ENCODE measurements at regions not wholly inside any gene's neighbourhood (a gene's known extent, or its start where the extent isn't known, plus 50 kb on each side); places are given as distances from the start of the nearest gene placed in this dataset.

DNA sequence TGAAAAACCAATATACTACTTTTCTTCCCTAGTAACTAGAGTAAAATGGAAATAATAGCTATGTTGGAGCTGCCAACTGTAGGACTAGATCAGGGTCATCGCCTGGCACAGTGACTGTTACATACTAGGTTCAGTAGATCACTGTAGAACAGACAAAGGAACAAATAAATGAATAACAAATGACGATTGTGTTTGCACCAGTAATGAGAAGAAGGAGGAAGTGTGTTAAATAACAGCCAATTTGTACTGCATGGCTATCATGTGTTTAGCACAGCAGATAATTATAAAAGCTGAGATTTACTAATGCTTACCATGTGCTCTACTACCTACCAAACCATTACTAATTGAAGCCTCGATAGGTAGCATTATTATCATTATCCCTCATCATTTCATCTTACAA, 85.3 kb upstream of the FXR1 start:
- H3K27ac ChIP-seq (ENCODE audit: insufficient read depth, low read depth, low read length) = no peak overlapping the region
- H3K4me3 ChIP-seq (replicated peaks in 1 of 3; ENCODE audit: insufficient read depth in 1 of 3, low read depth in 1 of 3, low read length in 3 of 3) = no peak overlapping the region
- no peaks in the 10 kb centered on the region for H4K20me1 ChIP-seq (replicated peaks; ENCODE audit: control insufficient read depth, extremely low read depth, insufficient read depth, low read length)
- no peaks in the 10 kb centered on the region for H3K27me3 ChIP-seq (ENCODE audit: control insufficient read depth in 2 of 2, insufficient read depth in 2 of 2, low read length in 2 of 2)
- no peak overlapping the region for H3K4me2 ChIP-seq (ENCODE audit: insufficient read depth, low read length)
- TF ChIP-seq GATA2 (IDR thresholded peaks at IDR 0.05; ENCODE audit: insufficient read depth, insufficient read length, low read depth, low read length) = no peak
- no peak for TF ChIP-seq FOS (IDR thresholded peaks at IDR 0.05; ENCODE audit: borderline replicate concordance, insufficient read depth, low read length)
- TF ChIP-seq, protein P1, sequence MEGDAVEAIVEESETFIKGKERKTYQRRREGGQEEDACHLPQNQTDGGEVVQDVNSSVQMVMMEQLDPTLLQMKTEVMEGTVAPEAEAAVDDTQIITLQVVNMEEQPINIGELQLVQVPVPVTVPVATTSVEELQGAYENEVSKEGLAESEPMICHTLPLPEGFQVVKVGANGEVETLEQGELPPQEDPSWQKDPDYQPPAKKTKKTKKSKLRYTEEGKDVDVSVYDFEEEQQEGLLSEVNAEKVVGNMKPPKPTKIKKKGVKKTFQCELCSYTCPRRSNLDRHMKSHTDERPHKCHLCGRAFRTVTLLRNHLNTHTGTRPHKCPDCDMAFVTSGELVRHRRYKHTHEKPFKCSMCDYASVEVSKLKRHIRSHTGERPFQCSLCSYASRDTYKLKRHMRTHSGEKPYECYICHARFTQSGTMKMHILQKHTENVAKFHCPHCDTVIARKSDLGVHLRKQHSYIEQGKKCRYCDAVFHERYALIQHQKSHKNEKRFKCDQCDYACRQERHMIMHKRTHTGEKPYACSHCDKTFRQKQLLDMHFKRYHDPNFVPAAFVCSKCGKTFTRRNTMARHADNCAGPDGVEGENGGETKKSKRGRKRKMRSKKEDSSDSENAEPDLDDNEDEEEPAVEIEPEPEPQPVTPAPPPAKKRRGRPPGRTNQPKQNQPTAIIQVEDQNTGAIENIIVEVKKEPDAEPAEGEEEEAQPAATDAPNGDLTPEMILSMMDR (IDR thresholded peaks at IDR 0.05; ENCODE audit: extremely low read depth in 1 of 2, insufficient read depth in 1 of 2, low read depth in 1 of 2, low read length in 2 of 2) = no peak
- TF ChIP-seq POLR2A (IDR thresholded peaks at IDR 0.05; ENCODE audit: low read depth, low read length) = no peak
- TF ChIP-seq, protein P2, sequence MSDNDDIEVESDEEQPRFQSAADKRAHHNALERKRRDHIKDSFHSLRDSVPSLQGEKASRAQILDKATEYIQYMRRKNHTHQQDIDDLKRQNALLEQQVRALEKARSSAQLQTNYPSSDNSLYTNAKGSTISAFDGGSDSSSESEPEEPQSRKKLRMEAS (IDR thresholded peaks at IDR 0.05; ENCODE audit: insufficient read depth, insufficient read length) = no peak
- TF ChIP-seq MYC (IDR thresholded peaks at IDR 0.05; ENCODE audit: low read depth, low read length) = no peak
- no peak for TF ChIP-seq JUN (IDR thresholded peaks at IDR 0.05; ENCODE audit: borderline replicate concordance, insufficient read depth, insufficient read length, low read depth)
- no peak for TF ChIP-seq EZH2 (IDR thresholded peaks at IDR 0.05; ENCODE audit: borderline replicate concordance, low read depth, low read length, severe bottlenecking)
- no peak for TF ChIP-seq POLR2AphosphoS5 (IDR thresholded peaks at IDR 0.05; ENCODE audit: insufficient read depth, low read depth, low read length)
- H3K36me3 ChIP-seq (ENCODE audit: control insufficient read depth in 2 of 2, extremely low read depth in 1 of 2, insufficient read depth in 2 of 2, low read length in 2 of 2) = no peaks in the 10 kb centered on the region
- H3K9me1 ChIP-seq (replicated peaks; ENCODE audit: control insufficient read depth, extremely low read depth, insufficient read depth, low read length) = no peaks in the 10 kb centered on the region
- CTCF ChIA-PET = interaction anchor here (1.4 to 1.8 kb wide), 2 partner anchors 19 to 23 kb away, joined by 4 to 6 read pairs; no protein-coding TSS in a partner anchor
- no peaks in the 10 kb centered on the region for H3K79me2 ChIP-seq (ENCODE audit: control insufficient read depth, insufficient read depth, low read length)
- no peak for DNase-seq (ENCODE audit: low read depth, low spot score)
- no peak for FAIRE-seq
- BruUV-seq (replicated peaks) = no TSS peak
- dilution Hi-C loops (cut with MboI; ENCODE audit: extremely low pct_ligation_motif_present, low sequenced_read_pairs) (no loop called here), intact Hi-C loops (cut with micrococcal nuclease) (no loop called here)
- H2AFZ ChIP-seq (ENCODE audit: low read depth, low read length) = no peak overlapping the region
- H3K4me1 ChIP-seq (ENCODE audit: control insufficient read depth, extremely low read depth, insufficient read depth, low read length) = no peaks in the 10 kb centered on the region
- H3K9me3 ChIP-seq (replicated peaks; ENCODE audit: control insufficient read depth, insufficient read depth, low read length) = no peaks in the 10 kb centered on the region
- H3K9ac ChIP-seq (replicated peaks; ENCODE audit: extremely low read depth, insufficient read depth, low read length) = no peak overlapping the region
- POLR2A ChIA-PET = no interaction called here

All from endothelial cell of umbilical vein (primary cell).